ENCODE measurements at regions not wholly inside any gene's neighbourhood (a gene's known extent, or its start where the extent isn't known, plus 50 kb on each side); places are given as distances from the start of the nearest gene placed in this dataset.

DNA sequence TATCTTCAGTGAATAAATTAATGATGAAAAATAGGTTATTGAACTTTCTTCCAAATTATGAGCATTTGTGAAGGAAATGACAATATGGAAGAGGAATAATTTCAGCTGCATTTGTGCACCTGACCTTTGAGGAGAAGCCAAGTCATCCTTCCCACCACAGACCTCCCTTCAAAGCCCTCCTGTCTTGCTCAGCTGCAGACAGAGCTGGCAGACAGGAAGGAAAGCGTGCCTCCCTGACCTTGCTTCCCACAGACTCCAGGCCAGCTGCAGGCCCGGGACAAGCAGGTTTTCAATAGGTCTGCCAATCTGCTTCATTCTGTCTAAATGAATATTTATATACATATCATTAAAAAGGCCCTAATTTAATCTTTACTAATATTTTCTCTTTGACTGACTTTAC, 152.9 kb upstream of the RBMS3 start:
- H3K27ac ChIP-seq (ENCODE audit: low read depth, low read length), result no peak overlapping the region
- no peaks in the 10 kb centered on the region for H3K9me2 ChIP-seq (replicated peaks; ENCODE audit: control insufficient read depth, low read length)
- no peaks in the 10 kb centered on the region for H3F3A ChIP-seq (ENCODE audit: control insufficient read depth, insufficient read depth)
- TF ChIP-seq, protein P1, sequence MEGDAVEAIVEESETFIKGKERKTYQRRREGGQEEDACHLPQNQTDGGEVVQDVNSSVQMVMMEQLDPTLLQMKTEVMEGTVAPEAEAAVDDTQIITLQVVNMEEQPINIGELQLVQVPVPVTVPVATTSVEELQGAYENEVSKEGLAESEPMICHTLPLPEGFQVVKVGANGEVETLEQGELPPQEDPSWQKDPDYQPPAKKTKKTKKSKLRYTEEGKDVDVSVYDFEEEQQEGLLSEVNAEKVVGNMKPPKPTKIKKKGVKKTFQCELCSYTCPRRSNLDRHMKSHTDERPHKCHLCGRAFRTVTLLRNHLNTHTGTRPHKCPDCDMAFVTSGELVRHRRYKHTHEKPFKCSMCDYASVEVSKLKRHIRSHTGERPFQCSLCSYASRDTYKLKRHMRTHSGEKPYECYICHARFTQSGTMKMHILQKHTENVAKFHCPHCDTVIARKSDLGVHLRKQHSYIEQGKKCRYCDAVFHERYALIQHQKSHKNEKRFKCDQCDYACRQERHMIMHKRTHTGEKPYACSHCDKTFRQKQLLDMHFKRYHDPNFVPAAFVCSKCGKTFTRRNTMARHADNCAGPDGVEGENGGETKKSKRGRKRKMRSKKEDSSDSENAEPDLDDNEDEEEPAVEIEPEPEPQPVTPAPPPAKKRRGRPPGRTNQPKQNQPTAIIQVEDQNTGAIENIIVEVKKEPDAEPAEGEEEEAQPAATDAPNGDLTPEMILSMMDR (IDR thresholded peaks at IDR 0.05; ENCODE audit: low read depth, low read length, poor library complexity, severe bottlenecking), result no peak
- no peak for TF ChIP-seq EZH2phosphoT487 (IDR thresholded peaks at IDR 0.05; ENCODE audit: borderline replicate concordance, low read length)
- H3K4me3 ChIP-seq (ENCODE audit: low read length), result no peak overlapping the region
- H3K36me3 ChIP-seq (ENCODE audit: control insufficient read depth, low read length), result no peaks in the 10 kb centered on the region
- H4K20me1 ChIP-seq (ENCODE audit: control insufficient read depth, insufficient read depth, low read depth, low read length), result no peaks in the 10 kb centered on the region
- H3K4me2 ChIP-seq (ENCODE audit: low read length), result no peak overlapping the region
- no peaks in the 10 kb centered on the region for H3K9me3 ChIP-seq (ENCODE audit: control insufficient read depth, insufficient read depth, low read length)
- no peaks in the 10 kb centered on the region for H3K79me2 ChIP-seq (ENCODE audit: control insufficient read depth, low read length)
- H3K27me3 ChIP-seq (ENCODE audit: control insufficient read depth, low read length), result no peaks in the 10 kb centered on the region
- no peaks in the 10 kb centered on the region for H3K4me1 ChIP-seq (ENCODE audit: control insufficient read depth, low read length)

- Histone ChIP-seq H3K4me1 (ENCODE audit: control insufficient read depth, low read length) (peaks cover 4% of the 10 kb centered on the region; the same call in 1 of the 2 replicates), H3K4me3 (ENCODE audit: low read length) (no peak overlapping the region), H3K79me2 (ENCODE audit: control insufficient read depth, low read length) (no peaks in the 10 kb centered on the region), H3K9me2 (replicated peaks; ENCODE audit: control insufficient read depth, low read length) (no peaks in the 10 kb centered on the region), H3K9me3 (ENCODE audit: control insufficient read depth, insufficient read depth, low read length) (no peaks in the 10 kb centered on the region), H3K27me3 (ENCODE audit: control insufficient read depth, low read length) (no peaks in the 10 kb centered on the region), H3K27ac (ENCODE audit: low read depth, low read length) (no peak overlapping the region), H4K20me1 (ENCODE audit: control insufficient read depth, insufficient read depth, low read depth, low read length) (no peaks in the 10 kb centered on the region), H3K36me3 (ENCODE audit: control insufficient read depth, low read length) (no peaks in the 10 kb centered on the region), H3K4me2 (ENCODE audit: low read length) (no peak overlapping the region), H3F3A (ENCODE audit: control insufficient read depth, insufficient read depth) (no peaks in the 10 kb centered on the region)
- TF ChIP-seq, protein P1 (IDR thresholded peaks at IDR 0.05; ENCODE audit: low read depth, low read length, poor library complexity, severe bottlenecking), result no peak
- TF ChIP-seq EZH2phosphoT487 (IDR thresholded peaks at IDR 0.05; ENCODE audit: borderline replicate concordance, low read length), result no peak
Observed at GRCh38 chr3:29137601-29138000, 143.3 kb upstream of the RBMS3 start.

DNA sequence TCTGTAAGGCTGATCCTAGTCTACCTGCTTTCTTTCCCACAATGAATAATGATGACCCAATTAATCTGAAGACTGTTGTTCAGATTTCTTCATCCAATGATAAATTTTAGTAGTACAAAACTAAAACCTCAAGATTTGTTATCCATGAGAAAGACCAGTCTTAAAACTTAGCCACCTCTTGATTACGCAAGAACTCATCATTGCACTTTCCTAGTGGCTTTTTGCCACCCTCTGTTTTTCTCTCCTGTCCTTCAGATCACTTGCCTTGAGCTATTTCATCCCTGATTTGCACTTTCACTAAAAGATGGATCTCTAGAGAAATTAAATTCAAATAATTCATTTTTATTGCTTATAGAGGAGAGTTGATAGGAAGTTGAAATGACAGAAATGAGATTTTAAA, 142.7 kb upstream of the RBMS3 start:
- Histone ChIP-seq H4K20me1 (ENCODE audit: control insufficient read depth, insufficient read depth, low read depth, low read length) (no peaks in the 10 kb centered on the region), H3F3A (ENCODE audit: control insufficient read depth, insufficient read depth) (no peaks in the 10 kb centered on the region), H3K4me2 (ENCODE audit: low read length) (no peak overlapping the region), H3K4me1 (ENCODE audit: control insufficient read depth, low read length) (peaks cover 4% of the 10 kb centered on the region; the same call in 1 of the 2 replicates), H3K36me3 (ENCODE audit: control insufficient read depth, low read length) (no peaks in the 10 kb centered on the region), H3K4me3 (ENCODE audit: low read length) (no peak overlapping the region), H3K27ac (ENCODE audit: low read depth, low read length) (no peak overlapping the region), H3K9me2 (replicated peaks; ENCODE audit: control insufficient read depth, low read length) (no peaks in the 10 kb centered on the region), H3K9me3 (ENCODE audit: control insufficient read depth, insufficient read depth, low read length) (no peaks in the 10 kb centered on the region), H3K79me2 (ENCODE audit: control insufficient read depth, low read length) (no peaks in the 10 kb centered on the region), H3K27me3 (ENCODE audit: control insufficient read depth, low read length) (no peaks in the 10 kb centered on the region)
- TF ChIP-seq, protein P1 (IDR thresholded peaks at IDR 0.05; ENCODE audit: low read depth, low read length, poor library complexity, severe bottlenecking), result no peak
- no peak for TF ChIP-seq EZH2phosphoT487 (IDR thresholded peaks at IDR 0.05; ENCODE audit: borderline replicate concordance, low read length)

All from DOHH2 (cell line).